Astrocyte (in vitro differentiated cells and primary cell): ENCODE measurements at regions not wholly inside any gene's neighbourhood (a gene's known extent, or its start where the extent isn't known, plus 50 kb on each side); places are given as distances from the start of the nearest gene placed in this dataset.

Source experiments
- CTCF ChIP-seq: IDR thresholded peaks from 2 replicates; pipeline ENCODE4 v1.5.1; 2011; ENCODE audit warnings: low read depth, mild to moderate bottlenecking, inconsistent platforms, low read length, moderate library complexity; ENCODE audit not compliant: insufficient read depth
- EZH2 ChIP-seq: IDR thresholded peaks from 2 replicates; pipeline ENCODE4 v1.6.1; 2012; ENCODE audit warnings: mild to moderate bottlenecking, low read length, inconsistent platforms; ENCODE audit not compliant: insufficient read depth

GRCh38 chr2:102091908-102092307 lies 50.6 kb upstream of the IL1R1 start:
- TF ChIP-seq CTCF (no peak), EZH2 (no peak)
